ENCODE measurements at regions not wholly inside any gene's neighbourhood (a gene's known extent, or its start where the extent isn't known, plus 50 kb on each side); places are given as distances from the start of the nearest gene placed in this dataset.

DNA sequence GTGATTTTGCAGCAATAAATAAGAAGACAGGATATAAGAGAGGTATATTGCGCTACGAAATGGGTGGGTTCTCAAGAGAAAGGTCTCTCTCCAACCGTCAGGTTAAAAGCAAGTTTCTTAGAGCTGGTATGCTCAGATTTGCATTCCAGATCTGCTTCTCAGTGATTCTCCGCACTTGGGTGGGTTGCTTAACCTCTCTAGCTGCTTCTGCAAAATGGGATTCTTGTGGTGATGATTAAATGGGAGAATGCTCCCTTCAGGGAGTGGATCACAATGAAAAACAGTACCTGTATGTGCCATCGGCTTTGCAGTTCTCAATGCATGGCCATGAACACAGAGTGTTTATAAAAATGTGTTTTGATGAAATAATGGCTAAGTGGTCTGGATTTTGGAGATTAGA, 477.7 kb downstream of the TNS1 start:
- no peak for DNase-seq (ENCODE audit: low read depth, low spot score)

- DNase-seq (ENCODE audit: low read depth, low spot score), result no peak
Observed at GRCh38 chr2:217523286-217523685, 479.5 kb downstream of the TNS1 start.

DNA sequence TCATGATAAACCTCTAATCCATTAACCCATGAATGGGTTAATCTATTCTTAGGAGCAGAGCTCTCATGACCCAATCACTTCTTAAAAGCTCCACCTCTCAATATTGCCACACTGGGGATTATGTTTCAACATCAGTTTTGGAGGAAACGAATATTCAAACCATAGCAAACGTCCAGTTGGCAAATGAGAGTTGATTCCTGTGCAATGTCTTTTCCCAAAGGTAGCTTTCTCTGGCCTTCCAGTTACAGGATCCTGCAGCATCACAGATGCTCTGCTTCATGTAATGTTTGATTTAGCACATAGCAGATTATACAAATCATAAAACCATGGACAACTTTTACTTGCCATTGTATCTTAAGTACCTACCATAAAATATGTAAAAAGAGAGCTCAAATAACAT, 481.0 kb downstream of the TNS1 start:
- no peak for DNase-seq (ENCODE audit: low read depth, low spot score)

DNA sequence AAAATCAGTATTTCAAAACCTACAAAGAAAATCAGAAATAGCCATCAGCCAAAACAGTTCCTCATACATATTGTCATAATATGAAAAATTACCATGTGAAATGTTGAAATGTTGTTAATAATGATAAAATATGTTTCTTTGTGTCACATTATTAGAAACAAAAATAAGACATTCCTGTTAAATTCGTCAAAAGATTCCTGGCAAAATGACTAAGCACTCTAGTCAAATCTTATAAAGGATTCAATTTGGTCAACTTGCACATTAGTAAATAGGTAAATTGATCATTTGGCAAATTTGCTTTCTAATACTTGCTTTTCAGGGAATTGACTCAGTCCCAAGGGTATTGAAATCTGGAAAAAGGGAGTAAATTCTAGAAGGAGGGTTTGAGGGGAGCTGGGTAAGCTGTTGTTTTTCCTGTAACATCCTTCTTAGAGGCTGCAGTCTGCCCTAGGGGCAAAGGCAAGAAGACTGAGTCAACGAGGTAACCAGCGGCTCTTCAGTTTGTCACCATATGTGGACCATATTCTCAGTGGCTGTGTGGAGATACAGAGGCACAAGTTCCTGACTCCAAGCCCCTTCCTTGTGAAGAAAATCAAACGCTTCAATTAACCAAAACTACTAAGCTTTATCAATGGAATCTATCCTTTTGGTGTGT, 482.3 kb downstream of the TNS1 start:
- DNase-seq (ENCODE audit: low read depth, low spot score), result no peak

- DNase-seq (ENCODE audit: low read depth, low spot score), result no peak
Observed at GRCh38 chr2:217517402-217517801, 485.4 kb downstream of the TNS1 start.

DNA sequence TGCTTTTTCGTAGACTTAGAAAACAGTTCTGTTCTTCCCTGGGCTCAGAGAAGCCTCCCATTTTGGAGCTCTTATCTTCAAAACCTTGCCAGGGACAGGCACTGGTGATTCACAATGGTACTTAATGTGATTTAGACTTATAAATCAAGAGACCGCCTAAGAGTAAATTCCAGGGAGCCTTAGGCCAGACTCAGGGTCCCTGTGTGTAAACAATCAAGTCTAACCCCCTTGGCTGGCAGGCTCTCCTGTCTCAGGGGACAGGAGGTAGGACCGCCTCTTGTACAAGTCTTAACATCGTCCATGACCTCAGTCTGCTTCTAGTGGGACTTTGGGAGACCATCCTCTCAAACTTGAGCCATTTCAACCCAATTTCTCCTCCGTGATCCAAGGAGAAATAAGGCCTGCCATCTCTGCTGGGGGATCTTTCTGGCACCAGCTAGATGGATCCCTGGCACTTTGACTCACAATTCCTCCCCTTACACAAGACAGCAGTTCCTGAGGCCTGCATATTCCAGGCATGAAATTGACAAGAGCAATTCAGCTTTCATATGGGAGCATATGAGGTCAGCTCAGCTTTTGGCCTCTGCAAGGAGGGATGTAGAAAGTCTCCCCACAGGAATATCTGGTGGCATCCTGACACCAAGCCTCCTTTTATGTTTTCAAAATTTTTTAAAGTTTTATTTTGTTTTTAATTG, 487.0 kb downstream of the TNS1 start:
- DNase-seq (ENCODE audit: low read depth, low spot score), result no peak

- peak; percentile 38 for DNase-seq (ENCODE audit: low read depth, low spot score)
Observed at GRCh38 chr2:217513258-217513657, 489.5 kb downstream of the TNS1 start.

GRCh38 chr2:217512728-217513127, 490.1 kb downstream of the TNS1 start:
- no peak for DNase-seq (ENCODE audit: low read depth, low spot score)

DNA sequence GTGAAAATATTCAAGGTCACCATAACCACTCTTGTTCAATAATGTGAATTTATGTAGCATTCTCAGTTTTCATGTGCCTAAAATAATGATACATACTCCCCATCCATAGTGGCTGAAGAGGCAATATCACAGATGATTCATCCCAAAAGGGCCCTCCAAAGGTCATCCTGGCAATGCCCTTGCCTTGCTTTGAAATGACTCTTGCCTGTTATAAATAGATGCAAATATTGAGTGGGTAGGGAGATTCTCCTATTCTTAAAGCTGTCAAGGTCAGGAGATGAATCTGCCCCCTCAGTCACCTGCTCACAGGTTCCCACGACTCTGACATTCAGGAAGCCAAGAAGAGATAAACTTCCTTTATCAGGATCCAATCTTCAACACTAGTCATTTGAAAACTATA, 490.5 kb downstream of the TNS1 start:
- no peak for DNase-seq (ENCODE audit: low read depth, low spot score)

DNA sequence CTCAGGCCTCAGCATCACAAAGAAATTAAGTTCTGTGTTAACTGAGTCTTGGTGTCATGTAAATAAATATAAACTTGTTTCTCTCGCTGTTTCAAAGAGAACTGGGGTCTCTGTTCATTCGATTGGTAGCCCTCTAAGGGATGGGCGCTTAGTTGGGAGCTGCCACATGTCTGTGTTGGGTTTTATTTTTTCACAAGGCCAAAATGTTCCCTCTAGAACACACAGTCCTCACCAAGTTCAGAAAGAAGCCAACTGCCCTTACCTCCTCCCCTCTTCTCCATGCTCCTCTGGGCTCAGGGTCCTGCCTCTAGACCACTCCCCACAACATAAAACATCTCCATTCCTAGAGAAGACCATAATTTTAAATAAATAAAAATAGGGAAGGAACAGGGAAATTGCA, 490.9 kb downstream of the TNS1 start:
- no peak for DNase-seq (ENCODE audit: low read depth, low spot score)

- peak; percentile 92 for DNase-seq (ENCODE audit: low read depth, low spot score)
Observed at GRCh38 chr2:217510771-217511291, 492.0 kb downstream of the TNS1 start.

DNA sequence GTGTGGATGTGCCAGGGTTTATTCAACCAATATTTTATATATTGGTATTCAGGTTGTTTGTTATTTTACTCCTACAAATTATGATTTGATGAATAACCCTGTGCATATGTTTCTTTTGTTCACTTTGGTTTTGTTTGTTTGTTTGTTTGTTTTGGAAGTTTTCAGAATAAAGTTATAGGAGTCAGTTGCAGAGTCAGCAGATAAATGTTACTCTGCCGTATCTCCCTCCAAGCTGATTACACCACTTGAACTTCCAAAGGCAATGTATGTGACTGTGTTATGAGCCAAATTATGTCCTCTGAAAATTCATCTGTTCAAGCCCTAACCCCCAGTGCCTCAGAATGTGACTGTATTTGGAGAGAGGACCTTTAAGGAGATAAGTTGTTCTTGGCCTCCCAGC, 497.5 kb downstream of the TNS1 start:
- DNase-seq (ENCODE audit: low read depth, low spot score), result no peak

DNA sequence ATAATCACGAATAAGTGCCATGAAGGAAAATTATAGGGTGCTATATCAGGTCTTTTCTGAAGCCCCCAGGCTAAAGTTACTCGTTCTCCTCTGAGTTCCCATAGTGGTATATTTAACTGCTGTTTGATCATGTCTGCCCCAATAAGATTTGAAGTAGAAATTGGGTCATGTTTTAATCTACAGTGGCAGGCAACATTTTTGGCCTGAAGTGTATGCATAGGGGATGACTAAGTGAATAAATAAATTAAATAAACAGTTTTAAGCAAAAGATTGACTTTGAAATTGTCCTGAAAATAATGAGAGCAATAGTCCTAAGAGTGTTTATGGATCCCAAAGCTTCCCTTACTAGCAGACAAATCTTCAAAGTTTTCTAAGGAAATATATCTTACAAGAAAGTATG, 500.9 kb downstream of the TNS1 start:
- DNase-seq (ENCODE audit: low read depth, low spot score), result no peak

- DNase-seq (ENCODE audit: low read depth, low spot score), result no peak
Observed at GRCh38 chr2:217497843-217498377, 504.9 kb downstream of the TNS1 start.

GRCh38 chr2:217494557-217494956, 508.2 kb downstream of the TNS1 start:
- DNase-seq (ENCODE audit: low read depth, low spot score), result no peak

GRCh38 chr2:217491271-217491670, 511.5 kb downstream of the TNS1 start:
- DNase-seq (ENCODE audit: low read depth, low spot score), result peak; percentile 25

DNA sequence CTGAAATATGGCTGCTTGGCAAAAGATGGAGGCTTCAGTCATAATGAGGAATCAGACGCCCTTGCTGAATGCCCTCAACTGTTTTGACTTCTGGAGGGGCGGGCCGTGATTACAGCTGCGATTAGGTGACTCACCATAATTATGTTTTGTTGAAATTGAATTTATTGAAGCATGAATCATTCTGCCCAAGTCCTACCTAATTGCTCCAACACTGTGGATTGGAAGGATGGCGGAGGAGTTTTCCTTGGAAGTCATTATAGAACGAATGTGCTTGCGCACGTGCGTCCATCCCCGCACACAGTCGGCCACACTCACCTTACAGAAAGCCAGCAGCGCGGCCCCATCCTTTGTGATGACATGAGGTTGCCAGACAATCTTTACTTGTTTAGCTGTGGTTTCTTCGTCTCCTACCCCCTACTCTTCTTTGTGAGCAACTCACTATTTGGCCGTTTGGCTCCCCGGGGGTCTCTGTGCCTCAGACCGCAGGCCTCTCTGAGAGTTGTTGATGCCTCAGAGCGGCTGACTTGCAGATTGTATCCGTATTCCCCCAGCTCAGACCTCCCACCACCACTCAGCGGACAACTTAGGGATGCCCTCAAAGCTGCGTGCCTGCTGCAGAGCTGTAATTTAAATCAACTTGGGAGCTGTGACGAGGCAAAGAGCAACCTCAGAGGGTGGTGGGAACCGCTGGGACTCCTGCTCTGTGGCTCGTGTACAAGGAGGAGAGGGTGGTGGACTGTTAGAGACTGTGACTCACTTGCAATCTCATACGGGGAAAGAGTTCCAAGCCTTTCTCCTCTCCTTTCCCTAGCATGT, 513.4 kb downstream of the TNS1 start:
- DNase-seq (ENCODE audit: low read depth, low spot score), result peak; percentile 82

GRCh38 chr2:217484046-217484445, 518.7 kb downstream of the TNS1 start:
- DNase-seq (ENCODE audit: low read depth, low spot score), result no peak

DNA sequence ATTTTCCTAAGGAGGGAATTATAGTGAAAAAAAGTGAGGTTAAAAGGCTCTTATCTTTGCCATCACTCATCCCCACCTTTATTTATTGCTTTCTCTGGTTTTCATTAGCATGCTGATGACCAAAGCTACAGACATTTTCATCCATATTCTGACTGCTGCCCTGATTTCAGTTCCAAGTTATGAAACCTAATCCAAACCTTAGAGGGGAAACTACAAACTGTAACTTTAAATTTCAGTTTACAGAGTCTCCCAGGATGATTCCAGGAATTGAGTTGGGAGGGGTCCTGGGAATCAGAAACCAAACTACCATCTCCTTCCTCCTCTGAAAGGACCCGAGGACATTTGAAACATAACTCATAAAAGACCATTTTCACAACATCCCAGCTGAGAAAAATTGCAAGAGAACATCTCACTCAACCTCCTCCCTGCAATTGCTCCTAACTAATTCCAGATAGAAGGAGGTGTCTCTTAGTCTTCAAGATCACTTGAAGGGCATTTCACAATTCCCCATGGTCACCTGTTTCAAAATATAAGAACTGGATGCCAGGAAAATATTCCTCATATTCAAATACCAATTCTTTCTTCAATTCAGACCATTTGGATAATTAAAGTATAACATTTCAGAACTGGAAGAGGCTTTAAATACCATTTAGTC, 520.6 kb downstream of the TNS1 start:
- DNase-seq (ENCODE audit: low read depth, low spot score), result no peak

DNA sequence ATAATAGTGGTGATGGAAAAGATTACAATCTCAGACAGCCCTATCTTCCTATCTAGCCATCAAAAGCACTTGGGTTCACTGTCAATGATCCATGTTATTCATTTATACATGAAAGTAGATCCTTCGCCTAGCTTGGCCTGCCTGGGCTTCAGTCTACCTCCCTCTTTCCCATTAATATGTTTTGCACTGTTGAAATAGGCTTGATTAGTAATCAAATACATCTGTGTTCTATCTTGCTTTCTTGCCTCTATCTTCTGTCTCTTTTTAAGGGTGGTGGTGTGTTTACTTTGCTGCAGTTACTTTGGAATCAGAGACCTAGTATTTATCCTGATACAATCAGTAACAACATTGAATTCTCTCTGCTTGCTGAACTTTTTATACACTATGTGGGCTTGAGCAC, 521.2 kb downstream of the TNS1 start:
- no peak for DNase-seq (ENCODE audit: low read depth, low spot score)

DNA sequence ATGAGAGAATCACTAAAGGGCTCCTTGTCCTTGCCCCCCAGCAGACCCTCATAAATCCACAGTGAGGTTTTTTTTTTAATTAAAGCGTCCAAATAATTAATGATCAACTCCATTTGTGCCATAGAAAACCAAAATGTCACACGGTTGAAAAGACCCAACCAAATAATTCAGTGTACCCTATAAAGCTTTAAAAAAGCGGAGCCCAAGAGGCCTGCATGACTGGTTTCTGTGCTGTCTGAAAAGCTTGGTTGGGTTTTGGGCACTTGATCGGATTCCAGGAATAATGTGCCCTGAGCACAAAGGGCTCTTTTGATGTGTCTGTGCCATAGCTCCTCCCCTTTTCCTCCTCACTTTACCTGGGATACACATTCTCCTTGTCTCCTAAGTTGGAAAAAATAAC, 523.2 kb downstream of the TNS1 start:
- DNase-seq (ENCODE audit: low read depth, low spot score), result no peak

All from astrocyte of the hippocampus (primary cell).